ENCODE measurements at regions not wholly inside any gene's neighbourhood (a gene's known extent, or its start where the extent isn't known, plus 50 kb on each side); places are given as distances from the start of the nearest gene placed in this dataset.
"Not testable (repeated sequence)": the region's sequence is repeated elsewhere in the genome, so short reads cannot be mapped to it uniquely, and the experiment has no call there.

GRCh38 chr21:27519361-27519760 lies 552.5 kb upstream of the ADAMTS5 start:
- DNase-seq: no peak

- not testable (repeated sequence) for DNase-seq
Measured at GRCh38 chr21:27517177-27517576, 550.3 kb upstream of the ADAMTS5 start.

DNA sequence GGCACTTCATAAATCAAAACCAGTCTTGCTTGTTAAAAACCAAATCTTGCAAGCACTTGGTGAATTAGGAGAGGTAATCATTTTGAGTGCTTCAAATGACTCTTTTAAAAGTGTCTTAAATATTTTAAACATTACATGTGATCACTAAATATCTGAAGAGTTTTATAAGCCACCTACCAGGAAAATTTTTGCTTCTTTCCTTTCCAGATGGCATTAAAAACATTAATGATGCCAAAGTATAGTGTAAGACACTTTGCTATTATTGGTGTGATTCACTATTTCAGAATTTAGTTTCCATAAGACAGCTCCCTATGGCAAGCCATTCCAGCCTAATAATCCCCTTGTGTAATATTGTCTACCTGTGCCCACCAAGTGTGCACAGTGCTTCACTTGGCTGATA lies 548.8 kb upstream of the ADAMTS5 start:
- DNase-seq: no peak

- no peak for DNase-seq
Measured at GRCh38 chr21:27513825-27514224, 546.9 kb upstream of the ADAMTS5 start.

GRCh38 chr21:27513016-27513415 lies 546.1 kb upstream of the ADAMTS5 start:
- no peak for DNase-seq

DNA sequence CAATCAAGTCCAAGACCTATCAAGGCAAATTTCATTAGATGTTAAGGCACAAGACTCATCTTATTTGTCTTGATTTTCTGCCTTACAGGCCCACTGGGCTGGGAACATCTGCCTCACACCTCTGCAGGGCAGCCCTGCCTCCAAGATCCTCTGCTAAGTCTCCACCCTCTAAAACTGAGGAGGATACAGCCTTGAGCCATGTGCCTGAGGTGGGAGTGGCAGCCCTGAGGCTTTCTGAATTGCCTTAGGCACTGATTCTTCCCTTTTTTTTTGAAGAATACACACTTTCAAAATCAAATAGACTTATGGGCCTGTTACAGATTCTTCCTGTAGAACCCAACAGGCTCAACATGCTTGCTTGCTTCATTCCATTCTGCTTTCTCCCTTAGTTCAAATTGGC lies 544.3 kb upstream of the ADAMTS5 start:
- DNase-seq: no peak

DNA sequence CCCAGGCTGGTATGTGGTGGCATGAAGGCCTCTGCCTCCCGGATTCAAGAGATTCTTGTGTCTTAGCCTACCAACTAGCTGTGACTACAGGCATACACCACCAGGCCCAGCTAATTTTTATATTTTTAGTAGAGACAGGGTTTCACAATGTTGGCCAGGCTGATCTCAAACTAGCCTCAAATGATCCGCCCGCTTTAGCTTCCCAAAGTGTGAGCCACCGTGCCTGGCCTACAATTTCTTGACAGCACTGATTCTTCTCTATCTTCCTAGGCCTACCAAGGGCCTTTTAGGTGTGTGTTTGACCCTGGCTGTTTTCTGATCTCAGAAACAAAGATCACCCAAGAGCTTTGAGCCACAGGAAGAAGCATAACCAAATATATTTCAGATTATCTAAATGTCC lies 540.8 kb upstream of the ADAMTS5 start:
- no peak for DNase-seq

- DNase-seq: no peak
Measured at GRCh38 chr21:27505516-27505915, 538.6 kb upstream of the ADAMTS5 start.

DNA sequence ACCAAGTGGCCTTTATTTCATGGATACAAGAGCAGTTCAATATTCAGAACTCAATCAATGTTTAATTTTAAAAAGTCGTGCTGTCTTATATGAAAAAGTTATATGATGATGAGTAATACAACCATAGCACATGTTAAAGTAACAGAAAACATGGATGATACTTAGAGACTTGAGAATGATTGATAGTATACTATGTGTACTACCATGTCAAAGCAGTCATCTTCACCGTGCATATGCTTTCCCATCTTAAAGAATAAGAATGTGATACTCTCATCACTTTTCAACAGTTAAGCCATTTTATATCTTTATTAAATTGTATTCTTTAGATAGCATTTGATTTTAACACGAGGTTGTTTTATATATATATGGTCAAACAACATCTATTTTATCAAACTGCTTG lies 535.9 kb upstream of the ADAMTS5 start:
- DNase-seq: no peak

- DNase-seq: no peak
Measured at GRCh38 chr21:27498025-27498424, 531.1 kb upstream of the ADAMTS5 start.

GRCh38 chr21:27495836-27496235 lies 528.9 kb upstream of the ADAMTS5 start:
- no peak for DNase-seq

GRCh38 chr21:27493542-27493941 lies 526.7 kb upstream of the ADAMTS5 start:
- no peak for DNase-seq

- DNase-seq: no peak
Measured at GRCh38 chr21:27487676-27488075, 520.8 kb upstream of the ADAMTS5 start.

GRCh38 chr21:27480841-27481261 lies 514.0 kb upstream of the ADAMTS5 start:
- DNase-seq: no peak

- DNase-seq: no peak
Measured at GRCh38 chr21:27477296-27477695, 510.4 kb upstream of the ADAMTS5 start.

DNA sequence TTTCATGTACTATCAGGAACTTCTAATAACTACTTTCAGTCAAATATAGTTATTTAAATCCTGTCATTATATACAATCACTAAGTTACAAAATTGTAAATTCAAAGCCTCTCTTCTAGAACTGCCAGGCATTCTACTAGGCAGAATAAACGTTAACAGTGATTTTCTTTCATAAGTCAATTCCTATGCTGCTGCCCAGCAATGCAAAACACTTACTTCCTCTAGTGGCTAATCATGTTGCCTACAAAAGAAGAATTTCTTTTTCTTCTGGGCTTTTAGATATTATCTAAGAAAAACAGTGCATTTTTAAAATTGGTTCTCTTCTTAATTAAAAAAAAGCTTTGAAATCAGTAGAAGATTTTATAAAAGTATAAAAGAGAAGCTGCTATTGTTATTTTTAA lies 509.8 kb upstream of the ADAMTS5 start:
- DNase-seq: no peak

DNA sequence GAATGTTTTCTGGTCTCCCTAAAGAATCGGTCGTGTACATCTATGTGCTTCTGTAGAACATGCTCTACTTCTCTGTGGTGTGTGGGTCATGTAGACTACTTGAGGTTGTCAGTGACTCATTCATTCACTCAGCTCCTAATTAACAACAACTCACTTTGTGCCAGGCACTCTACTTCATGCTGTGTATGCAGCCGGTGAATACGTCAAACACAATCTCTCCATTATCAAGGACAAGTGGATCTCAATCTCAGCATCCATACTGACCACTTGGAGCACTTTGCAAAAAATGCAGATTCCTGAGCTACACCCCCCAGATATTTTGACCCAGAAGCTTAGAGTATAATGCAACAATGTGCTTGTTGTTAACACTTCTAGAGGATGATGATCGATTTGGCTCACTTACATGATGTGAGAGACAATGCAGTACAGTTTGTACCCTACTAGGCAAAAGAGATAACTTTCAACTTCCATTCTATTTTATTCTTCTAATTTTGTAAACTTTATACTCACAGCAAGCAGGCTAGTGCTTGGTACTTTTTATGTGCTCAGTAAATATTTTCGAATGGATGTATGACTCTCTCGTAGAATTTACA lies 508.6 kb upstream of the ADAMTS5 start:
- DNase-seq: no peak

GRCh38 chr21:27467366-27467765 lies 500.5 kb upstream of the ADAMTS5 start:
- DNase-seq: no peak

GRCh38 chr21:27466140-27466539 lies 499.3 kb upstream of the ADAMTS5 start:
- no peak for DNase-seq

- DNase-seq: no peak
Measured at GRCh38 chr21:27464648-27465047, 497.8 kb upstream of the ADAMTS5 start.

GRCh38 chr21:27462726-27463125 lies 495.8 kb upstream of the ADAMTS5 start:
- DNase-seq: no peak

DNA sequence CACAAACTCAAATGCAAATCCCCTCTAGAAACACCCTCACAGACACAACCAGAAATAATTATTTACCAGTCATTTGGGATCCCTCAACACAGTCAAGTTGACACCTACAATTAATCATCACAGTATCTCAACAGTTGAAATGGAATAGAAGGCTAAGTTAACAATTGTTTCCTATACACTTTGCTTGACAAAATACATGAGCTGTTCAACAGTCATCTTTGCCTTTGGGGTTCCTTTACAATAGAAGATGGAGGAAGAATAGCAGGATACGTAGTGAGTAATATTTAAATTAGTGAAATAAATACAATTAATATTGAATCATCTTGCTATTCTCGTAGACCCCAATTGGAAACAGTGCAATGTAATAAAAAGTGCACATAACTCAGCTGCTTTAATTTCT lies 487.3 kb upstream of the ADAMTS5 start:
- no peak for DNase-seq

- DNase-seq: no peak
Measured at GRCh38 chr21:27451116-27451515, 484.2 kb upstream of the ADAMTS5 start.

GRCh38 chr21:27450216-27450615 lies 483.3 kb upstream of the ADAMTS5 start:
- no peak for DNase-seq

- no peak for DNase-seq
Measured at GRCh38 chr21:27448960-27449359, 482.1 kb upstream of the ADAMTS5 start.

DNA sequence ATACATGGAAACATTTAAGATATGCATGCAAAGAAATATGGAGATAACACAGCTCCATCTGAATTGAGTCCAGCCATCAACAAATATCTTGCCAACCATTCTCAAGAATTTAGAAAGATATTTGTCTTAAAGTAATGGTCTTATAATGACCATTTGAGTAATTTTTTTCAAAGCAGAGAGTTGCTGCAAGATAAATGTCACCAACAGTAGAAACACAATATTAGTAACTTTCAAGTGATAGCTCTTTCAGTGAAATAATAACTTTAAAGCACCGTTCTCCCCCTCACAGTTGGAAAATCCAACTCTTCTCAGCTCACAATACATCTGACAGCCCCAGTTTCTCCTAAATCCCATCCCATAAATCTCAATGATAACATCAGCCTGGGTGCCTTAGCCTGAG lies 481.0 kb upstream of the ADAMTS5 start:
- no peak for DNase-seq

Measured in activated CD4-positive, alpha-beta T cell treated with anti-CD3 and anti-CD28 coated beads, Interleukin-2, amount 50 U/mL, for 4 hours (primary cell).